ENCODE measurements at regions not wholly inside any gene's neighbourhood (a gene's known extent, or its start where the extent isn't known, plus 50 kb on each side); places are given as distances from the start of the nearest gene placed in this dataset.

GRCh38 chr12:74963867-74964331 is 245.7 kb downstream of the KCNC2 start:
- no peak for TF ChIP-seq CTCF (IDR thresholded peaks at IDR 0.05; ENCODE audit: insufficient read depth, low read length, poor library complexity, severe bottlenecking)
- no peak for TF ChIP-seq EZH2phosphoT487 (conservative IDR thresholded peaks at IDR 0.05; ENCODE audit: low read length)
